HEK293T (cell line): ENCODE measurements at regions not wholly inside any gene's neighbourhood (a gene's known extent, or its start where the extent isn't known, plus 50 kb on each side); places are given as distances from the start of the nearest gene placed in this dataset.

Experiments
- CTCF ChIA-PET: fragments of 350-600 bp; formaldehyde crosslinking; extraction: SDS; loops from one replicate; lab custom pipeline; 2021; ENCODE audit warnings: antibody characterized with exemption, inconsistent platforms; lab: Yijun Ruan, JAX
- POLR2A ChIA-PET: fragments of 350-600 bp; formaldehyde crosslinking; extraction: SDS; loops from one replicate; lab custom pipeline; 2020; ENCODE audit warnings: antibody characterized with exemption, inconsistent platforms; lab: Yijun Ruan, JAX
- DNase-seq: peaks from one replicate; pipeline ENCODE4 v3.0.0; 2012; ENCODE audit warnings: mixed read lengths; ENCODE audit errors: extremely low spot score
- ARNT ChIP-seq: fragments of 450-650 bp; IDR thresholded peaks from 2 replicates; pipeline ENCODE4 v1.6.1; 2017; ENCODE audit warnings: mild to moderate bottlenecking
- BHLHE40 ChIP-seq: fragments of 450-650 bp; IDR thresholded peaks from 2 replicates; pipeline ENCODE4 v1.6.1; 2016; ENCODE audit warnings: mild to moderate bottlenecking, moderate library complexity, borderline replicate concordance
- CTBP1 ChIP-seq: fragments of 450-650 bp; IDR thresholded peaks from 2 replicates; pipeline ENCODE4 v1.6.1; 2016; ENCODE audit warnings: borderline replicate concordance
- ELF4 ChIP-seq: fragments of 450-650 bp; IDR thresholded peaks from 2 replicates; pipeline ENCODE4 v1.6.1; 2017; ENCODE audit warnings: antibody characterized with exemption
- FOXA1 ChIP-seq: fragments of 450-650 bp; IDR thresholded peaks from 2 replicates; pipeline ENCODE4 v1.6.1; 2016; ENCODE audit warnings: mild to moderate bottlenecking
- FOXK2 ChIP-seq: fragments of 450-650 bp; IDR thresholded peaks from 2 replicates; pipeline ENCODE4 v1.6.1; 2016; ENCODE audit warnings: mild to moderate bottlenecking
- FOXM1 ChIP-seq: fragments of 450-650 bp; IDR thresholded peaks from 2 replicates; pipeline ENCODE4 v1.6.1; 2017; ENCODE audit warnings: mild to moderate bottlenecking, borderline replicate concordance
- HDGF ChIP-seq: fragments of 450-650 bp; IDR thresholded peaks from 2 replicates; pipeline ENCODE4 v1.6.1; 2017; ENCODE audit warnings: antibody characterized with exemption, borderline replicate concordance
- L3MBTL2 ChIP-seq: fragments of 450-650 bp; conservative IDR thresholded peaks from 2 replicates; pipeline ENCODE4 v1.6.1; 2016; ENCODE audit warnings: mild to moderate bottlenecking
- LEF1 ChIP-seq: fragments of 450-650 bp; IDR thresholded peaks from 2 replicates; pipeline ENCODE4 v1.6.1; 2017; ENCODE audit warnings: mild to moderate bottlenecking, borderline replicate concordance
- NFRKB ChIP-seq: fragments of 450-650 bp; IDR thresholded peaks from 2 replicates; pipeline ENCODE4 v1.6.1; 2016; ENCODE audit warnings: mild to moderate bottlenecking, moderate library complexity
- PKNOX1 ChIP-seq: fragments of 450-650 bp; IDR thresholded peaks from 2 replicates; pipeline ENCODE4 v1.6.1; 2016
- SP1 ChIP-seq: fragments of 450-650 bp; IDR thresholded peaks from 2 replicates; pipeline ENCODE4 v1.6.1; 2017
- SUZ12 ChIP-seq: fragments of 450-650 bp; IDR thresholded peaks from 2 replicates; pipeline ENCODE4 v1.6.1; 2016; ENCODE audit warnings: mild to moderate bottlenecking
- TARDBP ChIP-seq: fragments of 450-650 bp; IDR thresholded peaks from 2 replicates; pipeline ENCODE4 v1.6.1; 2016
- ZNF384 ChIP-seq: fragments of 450-650 bp; IDR thresholded peaks from 2 replicates; pipeline ENCODE4 v1.6.1; 2016

- ChIA-PET CTCF (no interaction called here), POLR2A (interaction anchor here (0.6 kb wide), 1 partner anchor 16 kb away, joined by 3 read pairs; no protein-coding TSS in a partner anchor)
- no peak for TF ChIP-seq LEF1
- no peak for TF ChIP-seq PKNOX1
- TF ChIP-seq FOXM1 = no peak
- no peak for TF ChIP-seq HDGF
- no peak for TF ChIP-seq TARDBP
- no peak for TF ChIP-seq ARNT
- TF ChIP-seq SUZ12 = no peak
- no peak for TF ChIP-seq SP1
- no peak for TF ChIP-seq CTBP1
- no peak for TF ChIP-seq FOXA1
- no peak for DNase-seq
These were observed 58.4 kb upstream of the GRAMD1B start for GRCh38 chr11:123371506-123372297.

- no peak for DNase-seq
- ChIA-PET POLR2A (no interaction called here), CTCF (no interaction called here)
- TF ChIP-seq TARDBP = no peak
- no peak for TF ChIP-seq CTBP1
- no peak for TF ChIP-seq SP1
- no peak for TF ChIP-seq BHLHE40
- no peak for TF ChIP-seq FOXA1
- no peak for TF ChIP-seq FOXK2
- no peak for TF ChIP-seq NFRKB
- no peak for TF ChIP-seq HDGF
- no peak for TF ChIP-seq ZNF384
- no peak for TF ChIP-seq ELF4
These were observed 63.1 kb upstream of the GRAMD1B start for GRCh38 chr11:123366924-123367323.

GRCh38 chr11:123365955-123366354 lies 64.1 kb upstream of the GRAMD1B start:
- no peak for DNase-seq
- ChIA-PET CTCF (no interaction called here), POLR2A (no interaction called here)
- TF ChIP-seq TARDBP (no peak), FOXA1 (no peak), SP1 (no peak), ZNF384 (no peak), CTBP1 (no peak)

- ChIA-PET CTCF (no interaction called here), POLR2A (no interaction called here)
- TF ChIP-seq LEF1 (no peak), CTBP1 (no peak), FOXM1 (no peak), SP1 (no peak), SUZ12 (no peak), HDGF (no peak), PKNOX1 (no peak), ELF4 (no peak), ZNF384 (no peak), TARDBP (no peak), NFRKB (no peak)
These were observed 66.0 kb upstream of the GRAMD1B start for GRCh38 chr11:123364080-123364479.

GRCh38 chr11:123363556-123363955 lies 66.5 kb upstream of the GRAMD1B start:
- no peak for TF ChIP-seq ELF4
- TF ChIP-seq PKNOX1 = no peak
- TF ChIP-seq FOXM1 = no peak
- TF ChIP-seq LEF1 = no peak
- TF ChIP-seq CTBP1 = no peak
- TF ChIP-seq FOXK2 = no peak
- CTCF ChIA-PET = no interaction called here
- DNase-seq = no peak
- POLR2A ChIA-PET = no interaction called here

More at GRCh38 chr11:123364080-123364479, 66.0 kb upstream of the GRAMD1B start:
- DNase-seq = no peak

- CTCF ChIA-PET = no interaction called here
- POLR2A ChIA-PET = no interaction called here
- TF ChIP-seq CTBP1 (no peak), NFRKB (no peak), L3MBTL2 (no peak), HDGF (no peak), SP1 (no peak), ELF4 (no peak), ARNT (no peak), PKNOX1 (no peak), ZNF384 (no peak), FOXK2 (no peak), FOXM1 (no peak), TARDBP (no peak), FOXA1 (no peak), SUZ12 (no peak)
- DNase-seq = no peak
These were observed 67.1 kb upstream of the GRAMD1B start for GRCh38 chr11:123362941-123363340.

GRCh38 chr11:123362186-123362585 lies 67.9 kb upstream of the GRAMD1B start:
- TF ChIP-seq TARDBP (no peak), HDGF (no peak), SUZ12 (no peak), PKNOX1 (no peak), LEF1 (no peak), NFRKB (no peak), SP1 (no peak), ZNF384 (no peak), FOXK2 (no peak), FOXA1 (no peak), ELF4 (no peak), ARNT (no peak), L3MBTL2 (no peak), CTBP1 (no peak), FOXM1 (no peak)
- CTCF ChIA-PET = no interaction called here
- no peak for DNase-seq
- POLR2A ChIA-PET = no interaction called here
